HUES64 (cell line): ENCODE measurements at regions not wholly inside any gene's neighbourhood (a gene's known extent, or its start where the extent isn't known, plus 50 kb on each side); places are given as distances from the start of the nearest gene placed in this dataset.
"Not testable (repeated sequence)": the region's sequence is repeated elsewhere in the genome, so short reads cannot be mapped to it uniquely, and the experiment has no call there.

Experiments used
- H3K27ac ChIP-seq: 2 replicates; pipeline ENCODE4 v1.7.0; 2013; ENCODE audit warnings: low read depth, low read length, inconsistent platforms
- H3K27me3 ChIP-seq: 2 replicates; pipeline ENCODE4 v1.6.1; 2013; ENCODE audit warnings: mild to moderate bottlenecking, low read length; ENCODE audit not compliant: insufficient read depth
- H3K36me3 ChIP-seq: 2 replicates; pipeline ENCODE4 v1.6.1; 2013; ENCODE audit warnings: mild to moderate bottlenecking, low read length; ENCODE audit not compliant: insufficient read depth
- H3K4me1 ChIP-seq: 2 replicates; pipeline ENCODE4 v1.6.1; 2013; ENCODE audit warnings: mild to moderate bottlenecking, low read length, moderate library complexity; ENCODE audit not compliant: insufficient read depth
- H3K4me3 ChIP-seq: 2 replicates; pipeline ENCODE4 v1.5.1; 2013; ENCODE audit warnings: mild to moderate bottlenecking, low read length, moderate library complexity
- H3K9ac ChIP-seq: 2 replicates; pipeline ENCODE4 v1.6.1; 2013; ENCODE audit warnings: mild to moderate bottlenecking, low read depth, low read length
- H3K9me3 ChIP-seq: 2 replicates; pipeline ENCODE4 v1.6.1; 2013; ENCODE audit warnings: low read depth, low read length; ENCODE audit not compliant: insufficient read depth
- WGBS: fragments of 150-250, 120-280 bp; methylation state at CpG from one replicate; pipeline ENCODE4 v1.1.7; 2013; ENCODE audit warnings: missing lambda C conversion rate; 5-methylcytosine and 5-hydroxymethylcytosine counted together

- Histone ChIP-seq H3K27ac (no peak overlapping the region), H3K9ac (no peak overlapping the region), H3K9me3 (no peaks in the 10 kb centered on the region), H3K36me3 (no peaks in the 10 kb centered on the region), H3K4me1 (no peaks in the 10 kb centered on the region), H3K4me3 (no peak overlapping the region), H3K27me3 (no peaks in the 10 kb centered on the region)
- 96% methylated on average over 3 of the region's 3 CpGs for WGBS
Measured at GRCh38 chr1:80293818-80294217, 1287.3 kb upstream of the ADGRL4 start.

GRCh38 chr1:80288750-80289149 lies 1282.2 kb upstream of the ADGRL4 start:
- H3K9me3 ChIP-seq, H3K4me1 ChIP-seq: not testable (repeated sequence)
- WGBS = 92% methylated on average over 2 of the region's 3 CpGs

GRCh38 chr1:80282536-80282935 lies 1276.0 kb upstream of the ADGRL4 start:
- H3K9me3 ChIP-seq = no peaks in the 10 kb centered on the region
- H3K4me3 ChIP-seq = no peak overlapping the region
- H3K36me3 ChIP-seq = no peaks in the 10 kb centered on the region
- no peaks in the 10 kb centered on the region for H3K4me1 ChIP-seq
- 95% methylated on average over 4 of the region's 4 CpGs for WGBS
- H3K27ac ChIP-seq = no peak overlapping the region
- no peak overlapping the region for H3K9ac ChIP-seq
- H3K27me3 ChIP-seq = no peaks in the 10 kb centered on the region

More at GRCh38 chr1:80288750-80289149, 1282.2 kb upstream of the ADGRL4 start:
- H3K27me3 ChIP-seq, H3K27ac ChIP-seq, H3K36me3 ChIP-seq, H3K9ac ChIP-seq, H3K4me3 ChIP-seq: not testable (repeated sequence)

- Histone ChIP-seq H3K27ac (no peak overlapping the region), H3K9me3 (no peaks in the 10 kb centered on the region), H3K36me3 (no peaks in the 10 kb centered on the region), H3K4me3 (no peak overlapping the region), H3K4me1 (no peaks in the 10 kb centered on the region), H3K27me3 (no peaks in the 10 kb centered on the region), H3K9ac (no peak overlapping the region)
Measured at GRCh38 chr1:80278936-80279335, 1272.4 kb upstream of the ADGRL4 start.

- H3K27ac ChIP-seq = no peak overlapping the region
- H3K4me1 ChIP-seq = no peaks in the 10 kb centered on the region
- no peaks in the 10 kb centered on the region for H3K27me3 ChIP-seq
- no peak overlapping the region for H3K4me3 ChIP-seq
- H3K9me3 ChIP-seq = no peaks in the 10 kb centered on the region
- no peaks in the 10 kb centered on the region for H3K36me3 ChIP-seq
- 97% methylated on average over 4 of the region's 4 CpGs for WGBS
- H3K9ac ChIP-seq = no peak overlapping the region
Measured at GRCh38 chr1:80274256-80274655, 1267.7 kb upstream of the ADGRL4 start.

- Histone ChIP-seq H3K4me3 (no peak overlapping the region), H3K27me3 (no peaks in the 10 kb centered on the region), H3K9ac (no peak overlapping the region), H3K36me3 (no peaks in the 10 kb centered on the region), H3K9me3 (no peaks in the 10 kb centered on the region), H3K27ac (no peak overlapping the region), H3K4me1 (no peaks in the 10 kb centered on the region)
- 96% methylated on average over 2 of the region's 2 CpGs for WGBS
Measured at GRCh38 chr1:80272495-80272894, 1266.0 kb upstream of the ADGRL4 start.

GRCh38 chr1:80258659-80259058 lies 1252.1 kb upstream of the ADGRL4 start:
- H3K27ac ChIP-seq = no peak overlapping the region
- no peaks in the 10 kb centered on the region for H3K36me3 ChIP-seq
- no peaks in the 10 kb centered on the region for H3K4me1 ChIP-seq
- H3K9ac ChIP-seq = no peak overlapping the region
- H3K4me3 ChIP-seq = no peak overlapping the region
- 84% methylated on average over 1 of the region's 1 CpG for WGBS
- H3K27me3 ChIP-seq = no peaks in the 10 kb centered on the region
- H3K9me3 ChIP-seq = peaks cover 5% of the 10 kb centered on the region; the same call in 1 of the 2 replicates

GRCh38 chr1:80251591-80251990 lies 1245.1 kb upstream of the ADGRL4 start:
- Histone ChIP-seq H3K4me1 (no peaks in the 10 kb centered on the region), H3K9me3 (no peaks in the 10 kb centered on the region), H3K36me3 (no peaks in the 10 kb centered on the region), H3K27ac (no peak overlapping the region), H3K4me3 (no peak overlapping the region), H3K27me3 (no peaks in the 10 kb centered on the region), H3K9ac (no peak overlapping the region)
- 93% methylated on average over 1 of the region's 1 CpG for WGBS

- H3K9me3 ChIP-seq = no peaks in the 10 kb centered on the region
- H3K27ac ChIP-seq = no peak overlapping the region
- H3K36me3 ChIP-seq = no peaks in the 10 kb centered on the region
- H3K4me1 ChIP-seq = no peaks in the 10 kb centered on the region
- H3K9ac ChIP-seq = no peak overlapping the region
- no peak overlapping the region for H3K4me3 ChIP-seq
- no peaks in the 10 kb centered on the region for H3K27me3 ChIP-seq
Measured at GRCh38 chr1:80251171-80251570, 1244.6 kb upstream of the ADGRL4 start.

- Histone ChIP-seq H3K4me3 (no peak overlapping the region), H3K9ac (no peak overlapping the region), H3K27ac (no peak overlapping the region), H3K27me3 (no peaks in the 10 kb centered on the region), H3K4me1 (no peaks in the 10 kb centered on the region), H3K36me3 (no peaks in the 10 kb centered on the region), H3K9me3 (no peaks in the 10 kb centered on the region)
- WGBS = 98% methylated on average over 2 of the region's 3 CpGs
Measured at GRCh38 chr1:80250573-80251168, 1244.1 kb upstream of the ADGRL4 start.

- H3K36me3 ChIP-seq = no peaks in the 10 kb centered on the region
- H3K9me3 ChIP-seq = no peaks in the 10 kb centered on the region
- H3K9ac ChIP-seq = no peak overlapping the region
- H3K4me3 ChIP-seq = no peak overlapping the region
- no peaks in the 10 kb centered on the region for H3K27me3 ChIP-seq
- H3K4me1 ChIP-seq = no peaks in the 10 kb centered on the region
- WGBS = 89% methylated on average over 1 of the region's 1 CpG
- H3K27ac ChIP-seq = no peak overlapping the region
Measured at GRCh38 chr1:80249699-80250098, 1243.2 kb upstream of the ADGRL4 start.

- Histone ChIP-seq H3K27ac (no peak overlapping the region), H3K4me3 (no peak overlapping the region), H3K27me3 (no peaks in the 10 kb centered on the region), H3K4me1 (no peaks in the 10 kb centered on the region), H3K9ac (no peak overlapping the region), H3K9me3 (no peaks in the 10 kb centered on the region), H3K36me3 (no peaks in the 10 kb centered on the region)
Measured at GRCh38 chr1:80248886-80249285, 1242.4 kb upstream of the ADGRL4 start.
